Ishikawa (cell line): ENCODE measurements at regions not wholly inside any gene's neighbourhood (a gene's known extent, or its start where the extent isn't known, plus 50 kb on each side); places are given as distances from the start of the nearest gene placed in this dataset.

Source experiments
- EGR1 ChIP-seq: IDR thresholded peaks from 2 replicates; pipeline ENCODE4 v1.6.1; 2012
- EP300 ChIP-seq: IDR thresholded peaks from 2 replicates; pipeline ENCODE4 v1.6.1; 2012; ENCODE audit warnings: borderline replicate concordance
- RAD21 ChIP-seq: IDR thresholded peaks from 2 replicates; pipeline ENCODE4 v1.6.1; 2012; ENCODE audit warnings: low read depth
- YY1 ChIP-seq: IDR thresholded peaks from 2 replicates; pipeline ENCODE4 v1.6.1; 2012; ENCODE audit warnings: low read depth
- TF ChIP-seq, protein P1 (sequence below): IDR thresholded peaks from 2 replicates; pipeline ENCODE4 v1.6.1; 2012; ENCODE audit warnings: low read depth, mild to moderate bottlenecking
- TF ChIP-seq, protein P2 (sequence below): IDR thresholded peaks from 2 replicates; pipeline ENCODE4 v1.6.1; 2012

DNA sequence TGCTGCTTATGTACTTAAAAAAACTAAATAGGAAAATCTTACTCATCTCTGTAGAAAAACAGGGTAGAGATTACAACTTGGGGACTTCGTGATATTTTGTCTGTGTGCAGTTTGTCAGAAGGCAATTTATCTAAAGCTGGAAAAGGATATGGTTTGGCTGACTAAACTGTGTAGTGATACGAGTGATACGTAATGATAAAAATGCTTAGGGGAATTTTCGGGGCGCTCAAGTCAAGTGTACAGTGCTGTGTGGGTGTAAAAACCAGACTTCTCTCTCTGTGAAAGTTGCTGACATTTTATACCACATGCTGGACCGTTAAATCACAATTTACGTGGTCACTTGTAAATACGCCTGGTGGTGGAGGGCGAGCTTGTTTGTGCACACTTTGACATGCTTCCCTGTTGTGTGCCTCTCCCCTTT, 221.7 kb downstream of the KCNRG start:
- TF ChIP-seq EGR1 (no peak), YY1 (no peak), RAD21 (no peak), EP300 (no peak)
- TF ChIP-seq, protein P1, sequence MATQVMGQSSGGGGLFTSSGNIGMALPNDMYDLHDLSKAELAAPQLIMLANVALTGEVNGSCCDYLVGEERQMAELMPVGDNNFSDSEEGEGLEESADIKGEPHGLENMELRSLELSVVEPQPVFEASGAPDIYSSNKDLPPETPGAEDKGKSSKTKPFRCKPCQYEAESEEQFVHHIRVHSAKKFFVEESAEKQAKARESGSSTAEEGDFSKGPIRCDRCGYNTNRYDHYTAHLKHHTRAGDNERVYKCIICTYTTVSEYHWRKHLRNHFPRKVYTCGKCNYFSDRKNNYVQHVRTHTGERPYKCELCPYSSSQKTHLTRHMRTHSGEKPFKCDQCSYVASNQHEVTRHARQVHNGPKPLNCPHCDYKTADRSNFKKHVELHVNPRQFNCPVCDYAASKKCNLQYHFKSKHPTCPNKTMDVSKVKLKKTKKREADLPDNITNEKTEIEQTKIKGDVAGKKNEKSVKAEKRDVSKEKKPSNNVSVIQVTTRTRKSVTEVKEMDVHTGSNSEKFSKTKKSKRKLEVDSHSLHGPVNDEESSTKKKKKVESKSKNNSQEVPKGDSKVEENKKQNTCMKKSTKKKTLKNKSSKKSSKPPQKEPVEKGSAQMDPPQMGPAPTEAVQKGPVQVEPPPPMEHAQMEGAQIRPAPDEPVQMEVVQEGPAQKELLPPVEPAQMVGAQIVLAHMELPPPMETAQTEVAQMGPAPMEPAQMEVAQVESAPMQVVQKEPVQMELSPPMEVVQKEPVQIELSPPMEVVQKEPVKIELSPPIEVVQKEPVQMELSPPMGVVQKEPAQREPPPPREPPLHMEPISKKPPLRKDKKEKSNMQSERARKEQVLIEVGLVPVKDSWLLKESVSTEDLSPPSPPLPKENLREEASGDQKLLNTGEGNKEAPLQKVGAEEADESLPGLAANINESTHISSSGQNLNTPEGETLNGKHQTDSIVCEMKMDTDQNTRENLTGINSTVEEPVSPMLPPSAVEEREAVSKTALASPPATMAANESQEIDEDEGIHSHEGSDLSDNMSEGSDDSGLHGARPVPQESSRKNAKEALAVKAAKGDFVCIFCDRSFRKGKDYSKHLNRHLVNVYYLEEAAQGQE: no peak
- TF ChIP-seq, protein P2, sequence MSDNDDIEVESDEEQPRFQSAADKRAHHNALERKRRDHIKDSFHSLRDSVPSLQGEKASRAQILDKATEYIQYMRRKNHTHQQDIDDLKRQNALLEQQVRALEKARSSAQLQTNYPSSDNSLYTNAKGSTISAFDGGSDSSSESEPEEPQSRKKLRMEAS: no peak
